Skeletal muscle tissue (tissue), 3 donors: ENCODE measurements at regions not wholly inside any gene's neighbourhood (a gene's known extent, or its start where the extent isn't known, plus 50 kb on each side); places are given as distances from the start of the nearest gene placed in this dataset.
A peak's percentile ranks its signal among the peaks of the same experiment; 100 is the strongest.

Experiments used
- H3K27ac ChIP-seq: one replicate; pipeline ENCODE4 v1.7.0; 2013; ENCODE audit warnings: mild to moderate bottlenecking, low read depth, low read length, inconsistent platforms
- H3K27me3 ChIP-seq, 3 donors: one replicate each; pipeline ENCODE4 v1.7.0; 2013; ENCODE audit warnings: low read length in 3 of 3; ENCODE audit not compliant: control insufficient read depth in 3 of 3, insufficient read depth in 3 of 3
- H3K36me3 ChIP-seq, 3 donors: one replicate each; pipeline ENCODE4 v1.7.0; 2013; ENCODE audit warnings: low read length in 3 of 3; ENCODE audit not compliant: control insufficient read depth in 3 of 3, insufficient read depth in 3 of 3
- H3K4me1 ChIP-seq, 3 donors: one replicate each; pipeline ENCODE4 v1.7.0; 2013; ENCODE audit warnings: low read length in 3 of 3, mild to moderate bottlenecking in 3 of 3; ENCODE audit not compliant: control insufficient read depth in 3 of 3, insufficient read depth in 3 of 3
- H3K4me3 ChIP-seq, 3 donors: one replicate each; pipeline ENCODE4 v1.7.0; 2013; ENCODE audit warnings: low read length in 3 of 3
- H3K9ac ChIP-seq, 3 donors: one replicate each; pipeline ENCODE4 v1.7.0; 2013; ENCODE audit warnings: low read length in 3 of 3, mild to moderate bottlenecking in 3 of 3, moderate library complexity in 2 of 3, low read depth in 1 of 3
- H3K9me3 ChIP-seq, 3 donors: one replicate each; pipeline ENCODE4 v1.7.0; 2013; ENCODE audit warnings: low read length in 3 of 3; ENCODE audit not compliant: control insufficient read depth in 3 of 3
- donor health status: Osteomylitis.

DNA sequence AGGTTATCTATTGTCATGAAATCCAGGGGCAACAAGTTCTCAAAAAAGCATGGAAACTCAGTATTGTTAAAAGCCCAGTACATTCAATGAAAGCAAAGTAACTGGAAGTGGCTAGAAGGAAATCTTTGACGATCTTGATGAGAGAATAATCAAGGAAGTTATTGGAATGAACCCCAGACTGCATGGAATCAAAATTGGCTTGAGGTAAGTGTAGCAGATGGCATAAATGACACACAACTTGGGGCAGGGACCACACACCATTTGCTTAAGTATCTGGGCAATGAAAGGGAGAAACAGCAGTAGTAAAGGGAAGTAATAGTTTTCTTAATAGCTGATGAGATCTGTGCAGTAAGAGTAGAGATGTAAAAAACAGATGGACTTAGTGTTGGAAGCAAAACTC lies 238.0 kb downstream of the HS3ST3A1 start:
- no peaks in the 10 kb centered on the region for H3K4me1 ChIP-seq
- no peaks in the 10 kb centered on the region for H3K9me3 ChIP-seq
- no peak overlapping the region for H3K27ac ChIP-seq
- H3K9ac ChIP-seq: no peak overlapping the region
- H3K36me3 ChIP-seq: no peaks in the 10 kb centered on the region
- H3K27me3 ChIP-seq: no peaks in the 10 kb centered on the region
- H3K4me3 ChIP-seq: no peak overlapping the region

DNA sequence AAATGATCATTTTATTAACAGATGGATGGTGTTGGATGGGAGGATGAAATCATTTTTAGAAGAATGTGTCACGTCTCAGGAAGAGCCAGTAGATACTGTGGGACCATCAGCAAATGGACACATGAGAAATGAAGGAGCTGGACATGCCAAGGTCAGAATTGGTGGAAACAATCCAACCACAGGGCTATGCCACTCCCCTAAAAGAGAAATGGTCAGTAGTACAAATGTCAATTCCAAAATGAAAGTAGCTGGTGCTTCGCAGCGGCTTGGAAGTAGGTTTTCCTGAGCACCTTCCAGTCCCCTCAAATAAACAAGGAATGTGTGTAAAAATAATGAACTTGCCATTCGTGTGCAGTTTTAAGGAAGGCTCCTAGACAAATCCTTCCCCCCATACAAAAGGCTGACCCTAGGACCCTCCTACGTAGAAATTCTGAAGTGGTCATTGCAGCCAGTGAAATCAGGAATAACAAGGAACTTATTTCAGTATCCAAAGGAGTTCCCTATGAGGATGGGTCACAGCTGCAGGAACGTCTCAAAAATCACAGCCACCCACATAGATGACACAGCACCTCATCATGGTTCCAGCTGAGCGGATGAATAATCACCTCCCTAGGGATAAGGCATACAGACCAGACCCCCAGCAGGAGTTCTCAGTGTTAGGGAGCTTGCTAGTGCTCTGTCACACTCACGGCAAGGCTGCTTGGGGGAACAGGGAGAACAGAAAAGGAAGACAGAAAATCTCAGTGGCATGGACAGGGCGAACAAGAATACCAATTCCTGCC lies 239.2 kb downstream of the HS3ST3A1 start:
- no peak overlapping the region for H3K9ac ChIP-seq
- H3K9me3 ChIP-seq: no peaks in the 10 kb centered on the region
- H3K27me3 ChIP-seq: no peaks in the 10 kb centered on the region
- H3K36me3 ChIP-seq: no peaks in the 10 kb centered on the region
- no peak overlapping the region for H3K27ac ChIP-seq
- H3K4me1 ChIP-seq: no peaks in the 10 kb centered on the region
- H3K4me3 ChIP-seq: peak overlapping the region in 1 of 3 donors; percentile 27

- no peaks in the 10 kb centered on the region for H3K4me1 ChIP-seq
- H3K9me3 ChIP-seq: no peaks in the 10 kb centered on the region
- H3K36me3 ChIP-seq: no peaks in the 10 kb centered on the region
- H3K9ac ChIP-seq: no peak overlapping the region
- H3K27ac ChIP-seq: no peak overlapping the region
- no peaks in the 10 kb centered on the region for H3K27me3 ChIP-seq
- no peak overlapping the region for H3K4me3 ChIP-seq
These were observed 242.0 kb downstream of the HS3ST3A1 start for GRCh38 chr17:13359774-13360173.

DNA sequence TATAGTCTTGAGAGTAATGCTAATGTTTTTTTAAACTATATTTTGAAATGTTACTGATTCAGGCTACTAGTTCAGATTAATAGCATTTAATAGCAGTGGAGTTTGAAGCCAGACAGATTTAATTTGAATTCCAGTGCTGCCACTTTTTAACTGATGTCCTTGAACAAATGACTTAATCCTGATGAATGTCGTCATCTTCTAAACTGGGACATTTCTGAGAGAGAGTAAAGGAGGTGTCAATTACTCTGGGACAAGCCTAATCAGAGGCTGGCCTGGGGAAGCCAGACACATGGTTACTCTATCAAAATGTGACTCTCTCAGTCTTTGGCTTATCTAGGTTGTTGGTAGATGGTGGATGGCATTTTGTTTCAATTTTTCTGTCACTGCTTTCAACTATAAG lies 246.7 kb downstream of the HS3ST3A1 start:
- H3K9ac ChIP-seq: no peak overlapping the region
- no peaks in the 10 kb centered on the region for H3K9me3 ChIP-seq
- H3K4me3 ChIP-seq: no peak overlapping the region
- no peak overlapping the region for H3K27ac ChIP-seq
- H3K4me1 ChIP-seq: no peaks in the 10 kb centered on the region
- H3K36me3 ChIP-seq: no peaks in the 10 kb centered on the region
- H3K27me3 ChIP-seq: peaks cover 0 to 3% (median 0%) of the 10 kb centered on the region in 3 donors

DNA sequence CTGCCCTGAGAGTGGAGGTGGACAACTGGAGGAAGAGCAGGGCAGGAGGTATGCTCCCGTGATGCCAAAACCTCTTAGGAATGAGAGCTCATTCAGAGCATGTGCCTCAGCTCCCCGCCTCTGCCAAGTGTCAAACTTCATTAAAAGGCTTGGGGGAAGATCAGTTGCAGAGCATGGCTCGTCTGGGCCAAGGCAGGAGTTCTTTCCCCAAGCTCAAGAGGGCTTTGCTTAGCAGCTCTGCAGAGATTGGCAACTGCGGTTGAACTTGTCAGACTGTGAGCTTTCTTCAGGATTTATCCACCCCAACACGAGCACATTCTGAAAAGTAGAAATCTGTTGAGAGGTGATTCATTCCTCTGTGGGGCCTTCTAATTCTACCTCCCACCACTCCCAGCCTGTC lies 248.1 kb downstream of the HS3ST3A1 start:
- peaks cover 0 to 3% (median 0%) of the 10 kb centered on the region in 3 donors for H3K27me3 ChIP-seq

DNA sequence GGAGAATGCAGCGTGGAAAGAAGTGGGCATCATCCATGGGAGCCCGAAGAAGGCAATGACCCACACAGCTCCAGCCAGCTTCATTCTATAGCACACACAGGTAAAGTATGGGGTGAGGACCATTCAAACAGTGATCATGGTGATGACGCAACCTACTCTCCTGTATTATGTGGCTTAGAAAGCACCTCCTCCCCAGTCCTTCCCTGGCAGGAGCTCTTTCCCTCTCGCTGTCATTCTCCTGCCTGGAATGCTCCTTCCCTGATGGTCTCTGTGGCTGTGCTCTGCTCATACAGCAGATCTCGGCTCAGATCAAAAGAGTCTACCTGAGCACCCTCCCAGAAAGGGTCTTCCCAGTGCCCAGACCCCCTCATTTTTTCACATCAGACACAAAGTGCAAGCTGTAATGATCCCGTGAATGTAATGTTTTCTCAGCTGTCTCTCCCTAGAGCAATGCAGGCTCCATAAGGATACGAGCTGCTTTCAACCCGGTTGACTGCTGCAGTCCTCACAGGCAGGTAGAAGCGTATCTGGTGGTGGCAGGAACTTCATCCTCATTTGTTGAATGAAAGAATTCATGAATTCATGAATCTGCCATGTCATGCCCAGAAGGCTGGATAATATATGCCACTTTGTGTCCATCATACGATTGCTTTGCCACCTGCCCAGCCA lies 248.8 kb downstream of the HS3ST3A1 start:
- no peak overlapping the region for H3K9ac ChIP-seq
- no peaks in the 10 kb centered on the region for H3K9me3 ChIP-seq
- H3K27ac ChIP-seq: no peak overlapping the region
- H3K4me1 ChIP-seq: no peaks in the 10 kb centered on the region
- no peak overlapping the region for H3K4me3 ChIP-seq
- no peaks in the 10 kb centered on the region for H3K36me3 ChIP-seq
- H3K27me3 ChIP-seq: peaks cover 0 to 3% (median 0%) of the 10 kb centered on the region in 3 donors

More for the DNA sequence above, 248.1 kb downstream of the HS3ST3A1 start:
- H3K9ac ChIP-seq: no peak overlapping the region
- no peaks in the 10 kb centered on the region for H3K4me1 ChIP-seq
- no peak overlapping the region for H3K4me3 ChIP-seq
- H3K27ac ChIP-seq: no peak overlapping the region
- H3K36me3 ChIP-seq: no peaks in the 10 kb centered on the region
- H3K9me3 ChIP-seq: no peaks in the 10 kb centered on the region

DNA sequence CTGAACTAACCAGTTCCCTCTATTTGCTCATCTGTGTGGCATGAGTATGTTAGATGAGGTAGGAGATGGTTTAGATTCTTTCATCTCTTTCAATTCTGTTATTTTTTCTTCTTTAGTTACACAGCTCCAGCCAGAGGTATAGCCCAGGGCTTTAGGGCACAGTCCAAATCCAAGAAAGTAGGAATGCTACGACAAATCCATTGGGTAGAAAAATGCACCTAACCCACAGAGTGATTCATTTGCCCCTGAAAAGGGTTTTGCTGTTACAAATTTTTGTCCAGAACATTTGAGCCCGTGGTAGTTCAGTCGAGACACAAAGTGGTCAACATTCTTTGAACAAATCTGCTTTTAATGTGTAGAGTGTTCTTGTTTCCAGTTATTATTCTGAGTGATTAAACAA lies 250.7 kb downstream of the HS3ST3A1 start:
- H3K9me3 ChIP-seq: no peaks in the 10 kb centered on the region
- H3K9ac ChIP-seq: no peak overlapping the region
- no peaks in the 10 kb centered on the region for H3K4me1 ChIP-seq
- no peaks in the 10 kb centered on the region for H3K36me3 ChIP-seq
- no peak overlapping the region for H3K4me3 ChIP-seq
- H3K27me3 ChIP-seq: peaks cover 0 to 3% (median 0%) of the 10 kb centered on the region in 3 donors
- no peak overlapping the region for H3K27ac ChIP-seq

- Histone ChIP-seq H3K4me1 (no peaks in the 10 kb centered on the region), H3K9me3 (no peaks in the 10 kb centered on the region), H3K27ac (no peak overlapping the region), H3K36me3 (no peaks in the 10 kb centered on the region), H3K9ac (no peak overlapping the region), H3K27me3 (peaks cover 0 to 3% (median 0%) of the 10 kb centered on the region in 3 donors), H3K4me3 (no peak overlapping the region)
These were observed 251.3 kb downstream of the HS3ST3A1 start for GRCh38 chr17:13350466-13350865.

- no peak overlapping the region for H3K9ac ChIP-seq
- no peaks in the 10 kb centered on the region for H3K27me3 ChIP-seq
- H3K4me1 ChIP-seq: no peaks in the 10 kb centered on the region
- no peak overlapping the region for H3K4me3 ChIP-seq
- H3K27ac ChIP-seq: no peak overlapping the region
- H3K36me3 ChIP-seq: no peaks in the 10 kb centered on the region
- H3K9me3 ChIP-seq: no peaks in the 10 kb centered on the region
These were observed 254.6 kb downstream of the HS3ST3A1 start for GRCh38 chr17:13346996-13347762.

- Histone ChIP-seq H3K4me3 (no peak overlapping the region), H3K27me3 (no peaks in the 10 kb centered on the region), H3K9ac (no peak overlapping the region), H3K9me3 (no peaks in the 10 kb centered on the region), H3K4me1 (no peaks in the 10 kb centered on the region), H3K27ac (no peak overlapping the region), H3K36me3 (no peaks in the 10 kb centered on the region)
These were observed 255.1 kb downstream of the HS3ST3A1 start for GRCh38 chr17:13346592-13346991.
